ENCODE measurements at regions not wholly inside any gene's neighbourhood (a gene's known extent, or its start where the extent isn't known, plus 50 kb on each side); places are given as distances from the start of the nearest gene placed in this dataset.
"Not testable (repeated sequence)": the region's sequence is repeated elsewhere in the genome, so short reads cannot be mapped to it uniquely, and the experiment has no call there.

DNA sequence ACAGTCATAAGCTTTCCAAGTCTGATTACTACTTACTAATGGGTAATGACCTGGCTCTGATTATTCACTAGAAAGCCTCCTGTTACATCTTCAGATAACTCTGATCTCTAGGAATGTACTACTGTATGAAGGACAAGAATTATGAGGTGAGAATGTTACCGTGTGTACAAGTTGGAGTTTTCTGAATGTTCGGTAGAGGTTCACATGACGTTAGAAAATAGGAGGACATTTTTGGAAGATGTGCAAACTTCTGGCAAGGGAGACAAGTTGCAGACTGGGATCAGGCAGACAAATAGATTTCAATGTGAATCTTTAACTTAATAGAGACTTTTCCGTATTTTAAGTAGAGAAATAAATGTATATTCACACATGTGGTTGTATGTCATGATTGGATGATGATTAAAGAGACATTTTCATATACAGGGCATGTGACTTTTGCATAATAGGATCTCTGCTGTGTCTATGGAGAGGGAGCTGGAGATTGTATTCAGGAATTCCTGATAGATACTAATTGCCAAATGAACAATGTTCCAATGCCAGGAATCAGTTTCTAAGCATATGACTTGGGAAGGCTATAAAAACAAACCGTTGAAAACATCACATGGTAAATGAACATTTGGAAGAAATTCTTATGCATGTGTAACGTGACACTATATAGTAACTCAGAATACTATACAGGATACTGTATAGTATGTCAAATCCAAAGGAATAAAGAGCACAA, 1695.8 kb upstream of the PIK3C3 start:
- Histone ChIP-seq H3K4me3 (no peak overlapping the region), H3K27me3 (no peaks in the 10 kb centered on the region), H3K4me1 (no peaks in the 10 kb centered on the region), H3K36me3 (no peaks in the 10 kb centered on the region), H3K9me3 (no peaks in the 10 kb centered on the region), H3K27ac (no peak overlapping the region)
- TF ChIP-seq EP300 (IDR thresholded peaks at IDR 0.05) (no peak), CTCF (IDR thresholded peaks at IDR 0.05) (no peak), POLR2A (IDR thresholded peaks at IDR 0.05) (no peak)
- WGBS, 2 donors: 73 to 74% methylated on average over 6 of the region's 6 CpGs
- no peak for DNase-seq (ENCODE audit: low spot score in 2 of 2)

GRCh38 chr18:40258311-40258710, 1696.7 kb upstream of the PIK3C3 start:
- Histone ChIP-seq H3K36me3 (no peaks in the 10 kb centered on the region), H3K4me1 (no peaks in the 10 kb centered on the region), H3K27me3 (no peaks in the 10 kb centered on the region), H3K4me3 (no peak overlapping the region), H3K27ac (no peak overlapping the region), H3K9me3 (no peaks in the 10 kb centered on the region)
- TF ChIP-seq EP300 (IDR thresholded peaks at IDR 0.05): no peak
- no peak for TF ChIP-seq POLR2A (IDR thresholded peaks at IDR 0.05)
- no peak for TF ChIP-seq CTCF (IDR thresholded peaks at IDR 0.05)
- no peak for DNase-seq (ENCODE audit: low spot score in 2 of 2)
- 49 to 58% methylated on average over 2 of the region's 2 CpGs for WGBS, 2 donors

- TF ChIP-seq POLR2A (IDR thresholded peaks at IDR 0.05): no peak
- no peak for TF ChIP-seq CTCF (IDR thresholded peaks at IDR 0.05)
- no peak for TF ChIP-seq EP300 (IDR thresholded peaks at IDR 0.05)
- no peak for DNase-seq (ENCODE audit: low spot score in 2 of 2)
- H3K27ac ChIP-seq: no peak overlapping the region
These were observed 1704.8 kb upstream of the PIK3C3 start for GRCh38 chr18:40250236-40250635.

DNA sequence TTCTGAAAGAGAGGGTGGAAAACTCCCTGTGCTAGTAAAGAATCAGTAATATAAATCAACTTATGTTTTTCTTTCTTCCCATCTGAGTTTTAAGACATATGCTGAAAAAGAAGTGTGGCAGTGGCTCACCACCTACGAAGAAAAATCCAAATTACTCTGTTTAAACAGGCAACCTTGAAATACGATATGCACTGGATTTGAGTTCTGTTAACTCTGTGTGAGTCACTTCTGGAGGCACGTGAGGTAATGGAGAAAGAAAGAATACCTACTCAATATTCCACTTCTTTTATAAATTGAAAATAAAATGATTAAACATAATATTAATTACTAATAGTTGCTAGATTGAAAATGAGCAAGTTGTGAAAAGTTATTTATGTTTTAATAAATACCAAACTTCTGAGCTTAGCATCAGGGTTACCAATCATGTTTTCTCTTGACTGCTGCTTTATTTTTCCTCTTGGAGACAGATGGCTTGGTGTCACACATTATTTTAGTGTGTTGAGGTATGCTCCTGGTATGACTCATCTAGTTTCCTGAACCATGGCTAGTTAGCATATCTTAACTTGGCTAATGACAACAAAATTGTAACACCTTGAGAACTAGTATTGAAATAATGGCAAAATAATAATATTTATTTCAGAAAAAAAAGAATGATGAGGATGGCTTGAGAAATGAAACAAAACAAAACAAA, 1705.5 kb upstream of the PIK3C3 start:
- 76 to 79% methylated on average over 3 of the region's 3 CpGs for WGBS, 2 donors
- Histone ChIP-seq H3K4me3 (no peak overlapping the region), H3K9me3 (no peaks in the 10 kb centered on the region), H3K4me1 (no peaks in the 10 kb centered on the region), H3K36me3 (no peaks in the 10 kb centered on the region), H3K27ac (no peak overlapping the region), H3K27me3 (peaks cover 0 to 2% of the 10 kb centered on the region in 2 donors)
- no peak for TF ChIP-seq POLR2A (IDR thresholded peaks at IDR 0.05)
- no peak for TF ChIP-seq EP300 (IDR thresholded peaks at IDR 0.05)
- no peak for TF ChIP-seq CTCF (IDR thresholded peaks at IDR 0.05)
- DNase-seq (ENCODE audit: low spot score in 2 of 2): no peak

More at GRCh38 chr18:40250236-40250635, 1704.8 kb upstream of the PIK3C3 start:
- WGBS, 2 donors: 62 to 66% methylated on average over 1 of the region's 1 CpG
- Histone ChIP-seq H3K4me1 (no peaks in the 10 kb centered on the region), H3K4me3 (no peak overlapping the region), H3K36me3 (no peaks in the 10 kb centered on the region), H3K9me3 (no peaks in the 10 kb centered on the region), H3K27me3 (no peaks in the 10 kb centered on the region)

DNA sequence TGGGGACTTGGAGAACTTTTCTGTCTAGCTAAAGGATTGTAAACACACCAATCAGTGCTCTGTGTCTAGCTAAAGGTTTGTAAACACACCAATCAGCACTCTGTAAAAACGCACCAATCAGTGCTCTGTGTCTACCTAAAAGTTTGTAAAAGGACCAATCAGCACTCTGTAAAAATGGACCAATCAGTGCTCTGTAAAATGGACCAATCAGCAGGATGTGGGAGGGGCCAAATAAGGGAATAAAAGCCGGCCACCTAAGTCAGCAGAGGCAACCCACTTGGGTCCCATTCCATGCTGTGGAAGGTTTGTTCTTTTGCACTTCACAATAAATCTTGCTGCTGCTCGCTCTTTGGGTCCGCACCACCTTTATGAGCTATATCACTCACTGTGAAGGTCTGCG, 1709.4 kb upstream of the PIK3C3 start:
- not testable (repeated sequence) for H3K27me3 ChIP-seq; H3K4me1 ChIP-seq; H3K9me3 ChIP-seq; H3K4me3 ChIP-seq; H3K27ac ChIP-seq; DNase-seq (ENCODE audit: low spot score in 2 of 2); H3K36me3 ChIP-seq
- 89 to 92% methylated on average over 5 of the region's 5 CpGs for WGBS, 2 donors
